HFFc6 (cell line): ENCODE measurements at regions not wholly inside any gene's neighbourhood (a gene's known extent, or its start where the extent isn't known, plus 50 kb on each side); places are given as distances from the start of the nearest gene placed in this dataset.

Experiments used
- DNase-seq: peaks from one replicate; pipeline ENCODE4 v3.0.0-alpha.2; 2018
- H3K27ac Mint-ChIP-seq: 2 replicates; pipeline ENCODE4 v1.8.0; 2020; ENCODE audit warnings: mild to moderate bottlenecking, mixed read lengths
- H3K27me3 Mint-ChIP-seq: 2 replicates; pipeline ENCODE4 v1.8.0; 2021; ENCODE audit warnings: mild to moderate bottlenecking, moderate library complexity, mixed read lengths; ENCODE audit not compliant: insufficient read depth
- H3K36me3 Mint-ChIP-seq: 2 replicates; pipeline ENCODE4 v1.8.0; 2021; ENCODE audit warnings: low read depth, mixed read lengths
- H3K4me1 Mint-ChIP-seq: 2 replicates; pipeline ENCODE4 v1.8.0; 2020; ENCODE audit warnings: low read depth, mixed read lengths
- H3K4me3 Mint-ChIP-seq: 2 replicates; pipeline ENCODE4 v1.8.0; 2020; ENCODE audit warnings: mild to moderate bottlenecking, moderate library complexity, mixed read lengths
- H3K9me3 Mint-ChIP-seq: 2 replicates; pipeline ENCODE4 v1.8.0; 2020; ENCODE audit warnings: mild to moderate bottlenecking, mixed read lengths
- CTCF ChIP-seq: fragments of 200-600 bp; sonication (generic); IDR thresholded peaks from 2 replicates; pipeline ENCODE4 v1.5.0; 2021; ENCODE audit warnings: antibody characterized with exemption, mild to moderate bottlenecking

GRCh38 chr5:89967771-89968444, 441.6 kb downstream of the CETN3 start:
- no peaks in the 10 kb centered on the region for H3K4me1 Mint-ChIP-seq
- no peak for TF ChIP-seq CTCF
- no peak for DNase-seq
- H3K36me3 Mint-ChIP-seq: no peaks in the 10 kb centered on the region
- H3K27ac Mint-ChIP-seq: no peak overlapping the region
- H3K9me3 Mint-ChIP-seq: peaks cover 16% of the 10 kb centered on the region
- no peaks in the 10 kb centered on the region for H3K27me3 Mint-ChIP-seq
- H3K4me3 Mint-ChIP-seq: no peak overlapping the region

- no peak for TF ChIP-seq CTCF
- H3K4me3 Mint-ChIP-seq: no peak overlapping the region
- no peak overlapping the region for H3K27ac Mint-ChIP-seq
- no peaks in the 10 kb centered on the region for H3K27me3 Mint-ChIP-seq
- H3K4me1 Mint-ChIP-seq: no peaks in the 10 kb centered on the region
- no peaks in the 10 kb centered on the region for H3K36me3 Mint-ChIP-seq
- H3K9me3 Mint-ChIP-seq: peaks cover 9% of the 10 kb centered on the region
- DNase-seq: no peak
Observed at GRCh38 chr5:89956838-89957237, 452.7 kb downstream of the CETN3 start.

DNA sequence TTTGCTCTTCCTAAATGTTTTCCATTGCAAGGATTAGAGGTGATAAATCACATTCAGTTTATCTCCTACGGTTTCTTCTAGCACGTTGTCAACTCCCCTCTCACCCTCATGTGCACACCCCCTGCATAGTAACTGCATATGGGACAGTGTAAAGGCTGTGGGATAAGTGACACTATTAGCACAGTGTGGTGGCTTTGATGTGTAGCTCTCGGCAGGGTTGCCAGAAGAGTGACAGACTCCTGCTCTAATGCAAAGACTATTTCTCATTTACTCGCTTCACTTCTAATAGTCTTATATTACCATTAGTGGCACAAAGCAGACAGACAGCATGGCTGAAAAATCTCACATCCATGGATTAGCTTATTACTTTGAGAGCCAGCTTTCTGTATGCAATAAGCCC, 454.6 kb downstream of the CETN3 start:
- Mint-ChIP-seq H3K27me3 (no peaks in the 10 kb centered on the region), H3K4me3 (no peak overlapping the region), H3K36me3 (no peaks in the 10 kb centered on the region), H3K4me1 (no peaks in the 10 kb centered on the region), H3K9me3 (peaks cover 12% of the 10 kb centered on the region), H3K27ac (no peak overlapping the region)
- DNase-seq: no peak
- TF ChIP-seq CTCF: no peak

DNA sequence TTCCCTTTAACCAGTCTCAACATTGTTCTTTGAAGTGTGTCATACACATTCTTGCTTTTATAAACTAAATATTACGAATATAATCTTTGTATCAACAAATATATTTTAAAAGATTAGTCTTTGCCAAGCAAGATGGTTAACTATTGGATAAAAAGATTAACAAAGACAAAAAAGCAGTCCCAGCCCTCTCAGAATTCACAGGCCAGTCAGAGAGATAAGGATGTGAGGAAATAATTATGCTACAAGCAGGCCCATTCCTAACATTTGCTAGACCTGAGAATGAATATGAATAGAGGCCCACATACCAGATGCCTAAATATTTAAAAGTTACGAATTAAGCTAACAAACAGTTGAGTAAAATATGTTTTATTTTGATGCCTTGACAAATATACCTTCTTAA, 457.7 kb downstream of the CETN3 start:
- Mint-ChIP-seq H3K9me3 (peaks cover 26% of the 10 kb centered on the region), H3K4me1 (no peaks in the 10 kb centered on the region), H3K27me3 (no peaks in the 10 kb centered on the region), H3K36me3 (peaks cover 5% of the 10 kb centered on the region; the same call in 1 of the 2 replicates), H3K4me3 (no peak overlapping the region), H3K27ac (no peak overlapping the region)
- no peak for DNase-seq
- no peak for TF ChIP-seq CTCF

DNA sequence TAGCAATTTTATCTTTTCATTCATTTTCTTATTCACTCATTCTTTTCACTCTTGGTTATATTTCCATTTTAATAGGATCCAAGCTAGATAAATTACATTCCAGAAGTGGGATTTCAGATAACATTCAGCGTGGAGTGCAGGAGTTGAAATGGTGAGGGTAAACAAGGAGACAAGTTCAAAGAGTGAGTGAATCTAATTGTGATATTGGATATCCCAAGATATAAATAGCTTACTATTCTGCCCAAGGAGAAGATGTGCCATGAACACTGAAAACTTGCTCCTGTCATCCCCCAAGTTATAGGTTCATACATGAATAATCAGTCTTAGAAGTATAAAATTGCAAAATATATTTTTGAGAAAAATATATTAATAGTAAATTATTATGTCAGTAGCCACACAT, 459.3 kb downstream of the CETN3 start:
- no peak overlapping the region for H3K4me3 Mint-ChIP-seq
- no peak for DNase-seq
- H3K27me3 Mint-ChIP-seq: no peaks in the 10 kb centered on the region
- H3K36me3 Mint-ChIP-seq: peaks cover 5% of the 10 kb centered on the region; the same call in 1 of the 2 replicates
- TF ChIP-seq CTCF: no peak
- H3K27ac Mint-ChIP-seq: no peak overlapping the region
- no peaks in the 10 kb centered on the region for H3K4me1 Mint-ChIP-seq
- peaks cover 31% of the 10 kb centered on the region for H3K9me3 Mint-ChIP-seq
